ENCODE measurements at regions not wholly inside any gene's neighbourhood (a gene's known extent, or its start where the extent isn't known, plus 50 kb on each side); places are given as distances from the start of the nearest gene placed in this dataset.

- DNase-seq, result no peak
Observed at GRCh38 chr4:15376594-15376993, 51.2 kb upstream of the C1QTNF7 start.
